GM12878 (cell line): ENCODE measurements at regions not wholly inside any gene's neighbourhood (a gene's known extent, or its start where the extent isn't known, plus 50 kb on each side); places are given as distances from the start of the nearest gene placed in this dataset.

Experiments used
- ATAC-seq: fragments of 200-7000 bp; cut with Tn5 transposase; 3 replicates; pipeline ENCODE4 v1.9.1; 2020; ENCODE audit warnings: mild to moderate bottlenecking, moderate library complexity
- BruUV-seq: library from RNA; stranded (reverse); fragments of 400-500 nt; replicated peaks from 2 replicates; lab custom pipeline; 2021; lab: Mats Ljungman, UMichigan
- CTCF ChIA-PET: fragments of 300-600 bp; sonication (Branson Sonifier 250); formaldehyde crosslinking; extraction: SDS; loops from one replicate; lab custom pipeline; 2021; ENCODE audit warnings: inconsistent platforms; lab: Yijun Ruan, JAX
- POLR2A ChIA-PET: fragments of 350-600 bp; formaldehyde crosslinking; extraction: SDS; loops from one replicate; lab custom pipeline; 2021; ENCODE audit warnings: inconsistent platforms; lab: Charles Lee
- RAD21 ChIA-PET: fragments of 300-600 bp; sonication (Branson Sonifier 250); formaldehyde crosslinking; loops from one replicate; lab custom pipeline; 2023; ENCODE audit warnings: antibody characterized with exemption; ENCODE audit not compliant: unreplicated experiment; lab: Charles Lee
- SMC1A ChIA-PET: fragments of 300-600 bp; sonication (Branson Sonifier 250); formaldehyde crosslinking; loops from one replicate; lab custom pipeline; 2023; ENCODE audit not compliant: unreplicated experiment, uncharacterized antibody; lab: Charles Lee
- DNase-seq: peaks from one replicate; pipeline ENCODE4 v3.0.0-alpha.2; 2011; ENCODE audit warnings: low read depth, low spot score
- FAIRE-seq: peaks from 3 replicates; lab custom pipeline; 2011; peaks lifted over from hg19 to GRCh38; lab: Jason Lieb, UNC
- H2AFZ ChIP-seq: 2 replicates; pipeline ENCODE4 v1.6.0; 2011; ENCODE audit warnings: low read depth, low read length, control low read depth; ENCODE audit not compliant: control insufficient read depth
- H3K27ac ChIP-seq: 2 replicates; pipeline ENCODE4 v1.5.1; 2011; ENCODE audit warnings: control low read depth; ENCODE audit not compliant: control insufficient read depth, insufficient read depth
- H3K27me3 ChIP-seq, 2 experiments: replicated peaks in 1 of 2; 2 replicates each; pipeline versions ENCODE4 v1.6.0 to v1.6.1; 2011; ENCODE audit warnings: low read length in 1 of 2; ENCODE audit not compliant: control insufficient read depth in 2 of 2, insufficient read depth in 2 of 2
- H3K36me3 ChIP-seq, 2 experiments: 2 replicates each; pipeline ENCODE4 v1.5.1; 2011; ENCODE audit warnings: low read length in 1 of 2; ENCODE audit not compliant: control insufficient read depth in 2 of 2, insufficient read depth in 2 of 2
- H3K4me1 ChIP-seq: 2 replicates; pipeline ENCODE4 v1.6.1; 2011; ENCODE audit warnings: mild to moderate bottlenecking, low read length, moderate library complexity, mixed read lengths; ENCODE audit not compliant: control insufficient read depth, insufficient read depth
- H3K4me2 ChIP-seq: 2 replicates; pipeline ENCODE4 v1.6.0; 2011; ENCODE audit warnings: control low read depth; ENCODE audit not compliant: control insufficient read depth, insufficient read depth
- H3K4me3 ChIP-seq: fragments of 200-600 bp; sonication (generic); 2 replicates; pipeline ENCODE4 v1.5.1; 2016
- H3K79me2 ChIP-seq: 2 replicates; pipeline ENCODE4 v1.6.0; 2011; ENCODE audit warnings: low read length; ENCODE audit not compliant: control insufficient read depth, insufficient read depth
- H3K9ac ChIP-seq: 2 replicates; pipeline ENCODE4 v1.8.0; 2011; ENCODE audit warnings: low read length, control low read depth, mixed read lengths; ENCODE audit not compliant: control insufficient read depth, insufficient read depth
- H3K9me3 ChIP-seq: replicated peaks from 3 replicates; pipeline ENCODE4 v1.5.1; 2011; ENCODE audit warnings: mild to moderate bottlenecking, low read length; ENCODE audit not compliant: control insufficient read depth, insufficient read depth
- H4K20me1 ChIP-seq: 2 replicates; pipeline ENCODE4 v1.6.0; 2011; ENCODE audit not compliant: control insufficient read depth, insufficient read depth
- BCL3 ChIP-seq: IDR thresholded peaks from 2 replicates; pipeline ENCODE4 v1.6.1; 2011; ENCODE audit warnings: borderline replicate concordance, low read depth, mild to moderate bottlenecking, moderate library complexity, low read length; ENCODE audit not compliant: insufficient read depth, poor library complexity, severe bottlenecking
- CREM ChIP-seq: IDR thresholded peaks from 2 replicates; pipeline ENCODE4 v1.6.1; 2014; ENCODE audit warnings: antibody characterized with exemption, low read depth
- CTCF ChIP-seq, 3 experiments: IDR thresholded peaks in 2 of 3; conservative IDR thresholded peaks in 1 of 3; 2 replicates each; pipeline ENCODE4 v1.5.1; 2011; ENCODE audit warnings: low read depth in 3 of 3, low read length in 3 of 3, mild to moderate bottlenecking in 3 of 3, control low read depth in 2 of 3, moderate library complexity in 2 of 3, inconsistent platforms in 1 of 3, mixed read lengths in 1 of 3; ENCODE audit not compliant: control insufficient read depth in 2 of 3, insufficient read depth in 1 of 3; ENCODE audit errors: extremely low read depth in 1 of 3
- KLF5 ChIP-seq: fragments of 450-650 bp; IDR thresholded peaks from 2 replicates; pipeline ENCODE4 v1.6.1; 2014; ENCODE audit warnings: mild to moderate bottlenecking; ENCODE audit not compliant: partially characterized antibody
- PAX8 ChIP-seq: fragments of 450-650 bp; IDR thresholded peaks from 2 replicates; pipeline ENCODE4 v1.6.1; 2017; ENCODE audit warnings: mild to moderate bottlenecking, moderate library complexity
- POLR2A ChIP-seq: IDR thresholded peaks from 2 replicates; pipeline ENCODE4 v1.6.1; 2011; ENCODE audit warnings: low read depth, mild to moderate bottlenecking, low read length
- RELB ChIP-seq: fragments of 450-650 bp; IDR thresholded peaks from 2 replicates; pipeline ENCODE4 v1.6.1; 2017; ENCODE audit warnings: low read depth, mild to moderate bottlenecking, moderate library complexity
- USF2 ChIP-seq: IDR thresholded peaks from 2 replicates; pipeline ENCODE4 v1.6.1; 2011; ENCODE audit warnings: low read depth, low read length, improper control_type of control experiment, borderline replicate concordance
- WGBS: methylation state at CpG from one replicate; pipeline ENCODE4 v1.1.6; 2016; ENCODE audit warnings: low lambda C conversion rate; ENCODE audit not compliant: insufficient replicate concordance, insufficient coverage; ENCODE audit errors: missing lambda C conversion rate; 5-methylcytosine and 5-hydroxymethylcytosine counted together
- in situ Hi-C: fragments of 300-500 bp; cut with MboI; formaldehyde crosslinking; loops from 9 replicates; pipeline ENCODE4 v1.14.3; 2018; ENCODE audit warnings: mixed read lengths
- intact Hi-C: fragments of 100-400 bp; cut with micrococcal nuclease; formaldehyde crosslinking; loops from one replicate; pipeline ENCODE4 v1.14.2; 2022; ENCODE audit not compliant: unreplicated experiment

- no peaks in the 10 kb centered on the region for H3K36me3 ChIP-seq
- H3K79me2 ChIP-seq, result no peaks in the 10 kb centered on the region
- no peak for DNase-seq
- WGBS, result 12% methylated on average over 2 of the region's 2 CpGs
- ChIA-PET RAD21 (no interaction called here), SMC1A (no interaction called here), POLR2A (no interaction called here), CTCF (no interaction called here)
- H3K4me3 ChIP-seq, result no peak overlapping the region
- TF ChIP-seq BCL3, result no peak
- no peak for TF ChIP-seq USF2
- no peak for TF ChIP-seq CTCF (IDR thresholded peaks at IDR 0.05 in 2 of 3, conservative IDR thresholded peaks at IDR 0.05 in 1 of 3; ENCODE audit: control insufficient read depth in 2 of 3, extremely low read depth in 1 of 3, insufficient read depth in 1 of 3, low read depth in 3 of 3, low read length in 3 of 3)
- no peak for TF ChIP-seq CREM
- no peak for TF ChIP-seq POLR2A
- no peak for TF ChIP-seq RELB
- no peak for TF ChIP-seq KLF5
- no peak for TF ChIP-seq PAX8
- no peaks in the 10 kb centered on the region for H4K20me1 ChIP-seq
- BruUV-seq, result no TSS peak
- H3K27me3 ChIP-seq, result no peaks in the 10 kb centered on the region
- no peak overlapping the region for H3K27ac ChIP-seq
- no peaks in the 10 kb centered on the region for H3K4me1 ChIP-seq
- H3K4me2 ChIP-seq, result no peak overlapping the region
- H3K9ac ChIP-seq, result no peak overlapping the region
- intact Hi-C loops, result no loop called here
- no peak for FAIRE-seq
- no peak for ATAC-seq
- H3K9me3 ChIP-seq, result no peaks in the 10 kb centered on the region
- H2AFZ ChIP-seq, result no peak overlapping the region
- in situ Hi-C loops, result no loop called here
Observed at GRCh38 chr16:6536411-6536810, 796.2 kb upstream of the RBFOX1 start.
